ENCODE measurements at regions not wholly inside any gene's neighbourhood (a gene's known extent, or its start where the extent isn't known, plus 50 kb on each side); places are given as distances from the start of the nearest gene placed in this dataset.
A peak's percentile ranks its signal among the peaks of the same experiment; 100 is the strongest.

DNA sequence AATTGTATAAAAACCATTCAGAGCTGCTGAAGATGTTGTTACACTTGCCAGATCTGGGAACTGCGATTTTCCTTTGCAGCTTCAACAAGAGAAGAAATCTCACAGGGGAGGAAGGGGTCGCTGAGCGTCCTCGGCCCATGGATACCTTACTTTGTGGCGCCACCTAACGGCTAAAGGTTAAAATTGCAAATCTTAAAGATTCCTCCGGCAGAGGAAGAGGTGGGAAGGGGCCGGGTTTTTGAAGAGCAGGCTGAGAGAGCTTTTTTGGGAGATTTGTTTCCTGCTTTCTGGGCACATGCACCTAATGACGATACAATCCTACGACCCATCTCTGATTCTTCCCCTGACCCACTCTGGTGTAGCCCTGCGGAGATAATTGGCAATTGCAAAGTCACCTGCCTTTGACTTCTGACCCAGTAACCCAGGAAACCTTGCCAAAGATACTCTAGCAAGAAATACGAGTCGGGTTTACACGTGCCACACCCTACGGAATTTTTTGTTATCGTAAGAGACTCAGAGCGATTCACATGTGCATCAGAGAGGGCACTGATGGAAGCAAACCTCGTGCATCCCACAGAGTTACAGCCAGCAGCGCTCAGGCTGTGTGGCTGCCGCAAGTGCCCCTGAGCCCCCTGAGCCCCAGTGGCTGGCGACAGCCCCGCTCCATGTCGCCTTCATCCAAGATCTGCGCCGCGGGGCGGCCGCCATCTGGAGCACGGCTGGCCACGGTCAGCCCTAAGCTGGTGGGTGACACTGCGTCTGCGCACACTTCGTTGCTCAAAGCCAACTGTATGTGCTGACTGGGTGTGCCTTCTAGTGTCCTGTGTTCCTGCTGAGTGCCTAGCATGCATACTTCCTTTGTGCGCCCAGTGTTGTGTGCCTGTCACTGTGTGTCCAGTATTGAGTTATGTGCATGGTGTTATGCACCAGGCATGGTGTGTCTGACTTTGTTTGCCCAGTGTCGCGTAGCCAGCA is 55.2 kb upstream of the CHRNA7 start:
- no peaks in the 10 kb centered on the region for H3K9me3 ChIP-seq
- peaks cover 4% of the 10 kb centered on the region for H3K27me3 ChIP-seq
- TF ChIP-seq POLR2A (IDR thresholded peaks at IDR 0.05) (no peak), POLR2AphosphoS5 (IDR thresholded peaks at IDR 0.05) (peak in 1 of 3 donors; percentile 16), CTCF (IDR thresholded peaks at IDR 0.05) (peak; percentile 53 to 71 (median 69)), EP300 (IDR thresholded peaks at IDR 0.05; ENCODE audit: low read depth) (no peak)
- 0 to 16% methylated on average over 10 to 36 of the region's 36 CpGs for WGBS, 2 donors (ENCODE audit: low coverage in 1 of 2)
- peak overlapping the region in 2 of 4 donors; percentile 21 to 24 for H3K4me3 ChIP-seq
- DNase-seq = peak; percentile 56
- H3K27ac ChIP-seq = peak overlapping the region; percentile 26 to 67 (median 50)
- no peaks in the 10 kb centered on the region for H3K36me3 ChIP-seq
- H3K4me1 ChIP-seq = peaks cover 0 to 15% (median 5%) of the 10 kb centered on the region in 4 donors
- in situ Hi-C loops (cut with MboI; ENCODE audit: low pct_ligation_motif_present in 1 of 4, low pct_unique_long_range_greater_than_20kb in 1 of 4, low sequenced_read_pairs in 3 of 4) (loop anchor here in 1 of 4 donors (25.0 kb wide), 1 partner anchor 313 kb away; no protein-coding TSS in a partner anchor), intact Hi-C loops (cut with DNase I; ENCODE audit: low total_unique reads) (no loop called here)

DNA sequence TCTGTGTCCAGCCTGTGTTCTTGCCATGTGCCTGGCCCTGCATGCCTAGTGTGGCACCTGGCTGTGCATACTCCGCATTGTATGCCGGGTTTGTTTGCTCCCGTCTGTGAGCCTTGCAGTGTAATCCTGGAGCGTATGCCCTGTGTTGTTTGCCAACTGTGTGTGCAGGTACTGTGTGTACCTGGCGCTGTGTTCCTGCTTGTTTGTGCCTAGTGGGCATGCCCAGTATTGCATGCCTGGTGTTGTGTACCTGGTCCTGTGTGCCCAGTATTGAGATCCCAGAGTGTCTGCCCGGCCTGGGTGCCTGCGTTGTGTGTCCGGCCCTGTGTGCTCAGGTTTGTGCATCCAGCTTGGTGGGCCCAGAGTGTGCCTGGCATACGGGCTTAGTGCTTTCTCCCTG is 54.5 kb upstream of the CHRNA7 start:
- DNase-seq = peak; percentile 38
- no peak for TF ChIP-seq POLR2A (IDR thresholded peaks at IDR 0.05)
- TF ChIP-seq EP300 (IDR thresholded peaks at IDR 0.05; ENCODE audit: low read depth) = no peak
- peak in 4 of 5 experiments; percentile 31 to 61 (median 36) for TF ChIP-seq CTCF (IDR thresholded peaks at IDR 0.05)
- TF ChIP-seq POLR2AphosphoS5 (IDR thresholded peaks at IDR 0.05) = no peak
- Histone ChIP-seq H3K36me3 (no peaks in the 10 kb centered on the region), H3K4me1 (peaks cover 0 to 13% (median 5%) of the 10 kb centered on the region in 4 donors), H3K4me3 (no peak overlapping the region), H3K27ac (peak overlapping the region in 2 of 4 donors; percentile 55 to 67), H3K9me3 (no peaks in the 10 kb centered on the region), H3K27me3 (peaks cover 4% of the 10 kb centered on the region)
- WGBS, 2 donors (ENCODE audit: low coverage in 1 of 2) = 72% methylated on average over 6 of the region's 9 CpGs; no CpG with 5 or more reads in 1 of the 2 donors
- intact Hi-C loops (cut with DNase I; ENCODE audit: low total_unique reads) (no loop called here), in situ Hi-C loops (cut with MboI; ENCODE audit: low pct_ligation_motif_present in 1 of 4, low pct_unique_long_range_greater_than_20kb in 1 of 4, low sequenced_read_pairs in 3 of 4) (loop anchor here in 1 of 4 donors (25.0 kb wide), 1 partner anchor 314 kb away; no protein-coding TSS in a partner anchor)

- in situ Hi-C loops (cut with MboI; ENCODE audit: low pct_ligation_motif_present in 1 of 4, low pct_unique_long_range_greater_than_20kb in 1 of 4, low sequenced_read_pairs in 3 of 4) (loop anchor here in 1 of 4 donors (25.0 kb wide), 1 partner anchor 315 kb away; no protein-coding TSS in a partner anchor), intact Hi-C loops (cut with DNase I; ENCODE audit: low total_unique reads) (no loop called here)
- no peaks in the 10 kb centered on the region for H3K9me3 ChIP-seq
- peaks cover 4% of the 10 kb centered on the region for H3K27me3 ChIP-seq
- no peaks in the 10 kb centered on the region for H3K36me3 ChIP-seq
- DNase-seq = no peak
- peaks cover 0 to 13% (median 5%) of the 10 kb centered on the region in 4 donors for H3K4me1 ChIP-seq
- H3K27ac ChIP-seq = no peak overlapping the region
- TF ChIP-seq EP300 (IDR thresholded peaks at IDR 0.05; ENCODE audit: low read depth) = no peak
- TF ChIP-seq POLR2A (IDR thresholded peaks at IDR 0.05) = no peak
- TF ChIP-seq POLR2AphosphoS5 (IDR thresholded peaks at IDR 0.05) = no peak
- no peak for TF ChIP-seq CTCF (IDR thresholded peaks at IDR 0.05)
- 53% methylated on average over 8 of the region's 8 CpGs; no CpG with 5 or more reads in 1 of the 2 donors for WGBS, 2 donors (ENCODE audit: low coverage in 1 of 2)
- no peak overlapping the region for H3K4me3 ChIP-seq
These were observed 53.2 kb upstream of the CHRNA7 start for GRCh38 chr15:31977138-31977537.

Measured in transverse colon (tissue), 4 donors.